ENCODE measurements at regions not wholly inside any gene's neighbourhood (a gene's known extent, or its start where the extent isn't known, plus 50 kb on each side); places are given as distances from the start of the nearest gene placed in this dataset.

DNA sequence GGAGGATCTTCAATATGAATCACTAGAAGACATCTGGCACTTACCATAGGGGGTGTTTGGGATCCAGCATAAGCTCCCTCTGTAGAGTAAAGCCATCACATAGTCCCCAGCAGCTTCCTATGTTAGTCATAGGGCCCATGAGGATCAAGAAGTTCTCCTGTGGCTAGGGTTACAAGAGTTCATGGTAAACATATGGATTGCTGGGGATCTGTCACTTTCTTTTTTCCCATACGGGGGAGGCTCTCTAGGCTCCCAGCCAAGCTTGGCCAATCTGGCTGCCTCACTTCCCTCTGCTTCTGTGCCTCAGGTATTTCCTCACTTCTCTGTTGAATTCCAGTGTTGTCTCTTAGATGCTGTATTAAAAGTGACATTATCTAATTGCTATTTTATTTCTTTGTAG is 597.9 kb downstream of the PDCD6IP start:
- H3K27ac ChIP-seq: no peak overlapping the region
- TF ChIP-seq ZFX (IDR thresholded peaks at IDR 0.05): no peak
- TF ChIP-seq, protein P1, sequence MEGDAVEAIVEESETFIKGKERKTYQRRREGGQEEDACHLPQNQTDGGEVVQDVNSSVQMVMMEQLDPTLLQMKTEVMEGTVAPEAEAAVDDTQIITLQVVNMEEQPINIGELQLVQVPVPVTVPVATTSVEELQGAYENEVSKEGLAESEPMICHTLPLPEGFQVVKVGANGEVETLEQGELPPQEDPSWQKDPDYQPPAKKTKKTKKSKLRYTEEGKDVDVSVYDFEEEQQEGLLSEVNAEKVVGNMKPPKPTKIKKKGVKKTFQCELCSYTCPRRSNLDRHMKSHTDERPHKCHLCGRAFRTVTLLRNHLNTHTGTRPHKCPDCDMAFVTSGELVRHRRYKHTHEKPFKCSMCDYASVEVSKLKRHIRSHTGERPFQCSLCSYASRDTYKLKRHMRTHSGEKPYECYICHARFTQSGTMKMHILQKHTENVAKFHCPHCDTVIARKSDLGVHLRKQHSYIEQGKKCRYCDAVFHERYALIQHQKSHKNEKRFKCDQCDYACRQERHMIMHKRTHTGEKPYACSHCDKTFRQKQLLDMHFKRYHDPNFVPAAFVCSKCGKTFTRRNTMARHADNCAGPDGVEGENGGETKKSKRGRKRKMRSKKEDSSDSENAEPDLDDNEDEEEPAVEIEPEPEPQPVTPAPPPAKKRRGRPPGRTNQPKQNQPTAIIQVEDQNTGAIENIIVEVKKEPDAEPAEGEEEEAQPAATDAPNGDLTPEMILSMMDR (conservative IDR thresholded peaks at IDR 0.05): no peak

DNA sequence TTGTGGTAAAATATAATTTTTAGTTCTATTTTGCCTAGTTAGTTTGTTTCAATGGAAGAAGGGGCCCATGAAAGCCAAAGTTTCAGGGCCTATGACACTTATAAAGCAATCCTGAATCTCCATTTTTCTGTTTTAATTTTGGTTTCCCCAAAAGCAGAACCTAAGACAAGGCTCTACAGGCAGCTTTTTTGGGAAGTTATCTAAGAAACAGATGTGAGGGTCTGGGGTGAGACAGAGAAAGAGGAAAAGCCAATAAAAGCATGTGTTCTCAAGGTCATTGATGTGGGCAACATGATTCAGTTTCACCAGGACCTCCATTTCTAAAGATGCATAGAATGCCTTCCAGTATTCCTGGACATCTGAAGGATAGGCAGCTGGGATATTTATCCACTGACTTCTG is 598.5 kb downstream of the PDCD6IP start:
- H3K27ac ChIP-seq: no peak overlapping the region
- no peak for TF ChIP-seq ZFX (IDR thresholded peaks at IDR 0.05)
- TF ChIP-seq, protein P1 (conservative IDR thresholded peaks at IDR 0.05): no peak

DNA sequence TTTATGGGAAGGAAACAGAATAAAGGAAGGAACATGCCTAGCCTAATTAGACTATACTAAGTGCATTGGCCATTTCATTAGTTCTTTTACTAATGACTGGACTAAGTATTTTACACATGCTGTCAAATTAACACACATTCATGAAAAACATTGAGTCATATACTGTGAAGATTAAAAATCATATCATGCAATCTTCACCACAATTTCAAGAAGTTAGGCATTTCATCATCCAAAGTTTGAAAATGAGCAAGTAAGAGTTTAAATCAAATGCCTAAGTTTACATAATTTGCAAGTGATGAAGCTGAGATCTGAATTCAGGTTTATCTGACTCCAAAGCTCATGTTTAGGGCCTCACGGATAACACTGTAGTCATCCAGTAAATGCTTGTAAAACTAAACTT is 601.0 kb downstream of the PDCD6IP start:
- no peak overlapping the region for H3K27ac ChIP-seq
- no peak for TF ChIP-seq ZFX (IDR thresholded peaks at IDR 0.05)
- TF ChIP-seq, protein P1 (conservative IDR thresholded peaks at IDR 0.05): no peak

DNA sequence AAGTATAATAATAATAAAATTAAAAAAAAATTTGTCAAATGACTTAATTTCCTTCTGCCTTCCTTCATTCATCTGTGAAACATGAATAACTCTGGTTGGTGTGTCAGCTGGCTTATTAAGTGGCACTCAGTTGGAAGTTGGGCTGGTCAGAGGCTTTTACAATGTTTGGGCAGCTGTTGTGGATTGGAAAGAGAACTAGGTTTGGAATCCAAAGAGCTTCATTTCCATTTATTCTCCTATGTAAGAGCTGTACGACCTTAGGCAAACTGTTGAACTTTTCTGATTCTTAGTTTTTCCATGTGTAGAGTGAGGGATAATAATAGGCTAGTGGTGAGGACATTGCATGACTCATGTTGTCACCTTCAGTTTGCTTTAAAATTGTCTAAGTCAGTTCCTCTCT is 606.7 kb downstream of the PDCD6IP start:
- TF ChIP-seq, protein P1 (conservative IDR thresholded peaks at IDR 0.05): no peak
- no peak for TF ChIP-seq ZFX (IDR thresholded peaks at IDR 0.05)
- no peak overlapping the region for H3K27ac ChIP-seq

GRCh38 chr3:34407281-34407680 is 608.9 kb downstream of the PDCD6IP start:
- no peak for TF ChIP-seq ZFX (IDR thresholded peaks at IDR 0.05)
- TF ChIP-seq, protein P1 (conservative IDR thresholded peaks at IDR 0.05): no peak
- H3K27ac ChIP-seq: no peak overlapping the region

DNA sequence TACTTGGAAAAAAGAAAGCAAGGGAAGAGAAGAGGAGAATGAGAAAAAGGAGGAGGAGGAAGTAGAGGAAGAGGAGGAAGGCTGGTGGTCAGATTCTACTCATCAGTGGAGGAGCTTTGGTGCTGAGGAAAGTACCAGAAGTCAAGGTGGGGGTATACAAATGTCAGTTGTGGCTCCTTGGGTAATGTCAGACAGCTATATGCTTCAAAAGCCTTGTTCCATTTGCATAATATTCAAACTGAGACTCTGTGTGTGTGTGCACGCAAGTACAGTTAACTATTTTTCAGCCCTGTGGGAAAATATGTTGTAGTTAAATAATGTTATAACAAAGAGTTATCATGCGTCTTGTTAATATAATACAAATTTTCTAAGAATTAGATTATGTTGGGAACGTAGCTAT is 609.7 kb downstream of the PDCD6IP start:
- no peak overlapping the region for H3K27ac ChIP-seq
- TF ChIP-seq ZFX (IDR thresholded peaks at IDR 0.05): no peak
- TF ChIP-seq, protein P1 (conservative IDR thresholded peaks at IDR 0.05): no peak

GRCh38 chr3:34411596-34411995 is 613.2 kb downstream of the PDCD6IP start:
- no peak overlapping the region for H3K27ac ChIP-seq
- TF ChIP-seq, protein P1 (conservative IDR thresholded peaks at IDR 0.05): no peak
- no peak for TF ChIP-seq ZFX (IDR thresholded peaks at IDR 0.05)
